Panc1 (cell line): ENCODE measurements at regions not wholly inside any gene's neighbourhood (a gene's known extent, or its start where the extent isn't known, plus 50 kb on each side); places are given as distances from the start of the nearest gene placed in this dataset.

Source experiments
- ATAC-seq: fragments of 200-7000 bp; cut with Tn5 transposase; 2 replicates; pipeline ENCODE4 v1.9.1; 2020; ENCODE audit warnings: mild to moderate bottlenecking, moderate library complexity
- BruUV-seq: library from RNA; stranded (reverse); fragments of 400-500 nt; replicated peaks from 2 replicates; lab custom pipeline; 2021; lab: Mats Ljungman, UMichigan
- CTCF ChIA-PET: fragments of 300-600 bp; sonication (Branson Sonifier 250); formaldehyde crosslinking; loops from one replicate; lab custom pipeline; 2022; ENCODE audit warnings: antibody characterized with exemption; lab: Charles Lee
- POLR2A ChIA-PET: fragments of 300-600 bp; sonication (Branson Sonifier 250); formaldehyde crosslinking; loops from one replicate; lab custom pipeline; 2022; ENCODE audit warnings: antibody characterized with exemption; lab: Charles Lee
- DNase-seq: peaks from one replicate; pipeline ENCODE4 v3.0.0-alpha.2; 2010; ENCODE audit warnings: low read depth, low spot score
- H3K27ac ChIP-seq: 2 replicates; pipeline ENCODE4 v1.5.1; 2011; ENCODE audit warnings: mild to moderate bottlenecking, low read length, inconsistent platforms
- H3K27me3 ChIP-seq: fragments of 200-500 bp; sonication (Bioruptor generic); 2 replicates; pipeline ENCODE4 v1.6.0; 2014; ENCODE audit warnings: low read length, inconsistent platforms; ENCODE audit not compliant: control insufficient read depth, insufficient read depth
- H3K36me3 ChIP-seq: fragments of 200-500 bp; sonication (Bioruptor generic); 2 replicates; pipeline ENCODE4 v1.5.1; 2014; ENCODE audit warnings: inconsistent platforms, mild to moderate bottlenecking, low read length, moderate library complexity; ENCODE audit not compliant: control insufficient read depth, insufficient read depth
- H3K4me1 ChIP-seq: 2 replicates; pipeline ENCODE4 v1.5.1; 2011; ENCODE audit warnings: inconsistent platforms, mild to moderate bottlenecking, low read length, moderate library complexity; ENCODE audit not compliant: control insufficient read depth, insufficient read depth
- H3K4me3 ChIP-seq, 2 experiments: 2 replicates each; pipeline ENCODE4 v1.5.1; 2011 to 2012; ENCODE audit warnings: low read depth in 2 of 2, low read length in 2 of 2, mild to moderate bottlenecking in 2 of 2, inconsistent platforms in 1 of 2, moderate library complexity in 1 of 2
- H3K9me3 ChIP-seq: fragments of 200-500 bp; sonication (Bioruptor generic); 2 replicates; pipeline ENCODE4 v1.5.1; 2014; ENCODE audit warnings: low read depth, mild to moderate bottlenecking, inconsistent platforms, low read length, moderate library complexity; ENCODE audit not compliant: control insufficient read depth, insufficient read depth
- CTCF ChIP-seq: fragments of 450-650 bp; IDR thresholded peaks from 2 replicates; pipeline ENCODE4 v1.5.1; 2017; ENCODE audit warnings: mild to moderate bottlenecking
- POLR2AphosphoS5 ChIP-seq: IDR thresholded peaks from 2 replicates; pipeline ENCODE4 v1.6.1; 2012; ENCODE audit warnings: mild to moderate bottlenecking, low read depth, low read length, moderate library complexity
- REST ChIP-seq, 2 experiments: IDR thresholded peaks; 2 replicates each; pipeline ENCODE4 v1.6.1; 2011 to 2012; ENCODE audit warnings: low read depth in 2 of 2, control low read depth in 1 of 2, low read length in 1 of 2, mild to moderate bottlenecking in 1 of 2, moderate library complexity in 1 of 2; ENCODE audit not compliant: insufficient read depth in 1 of 2
- SIN3A ChIP-seq: IDR thresholded peaks from 2 replicates; pipeline ENCODE4 v1.6.1; 2012; ENCODE audit warnings: low read depth, mild to moderate bottlenecking, low read length, moderate library complexity, borderline replicate concordance; ENCODE audit not compliant: insufficient read depth
- TCF7L2 ChIP-seq: IDR thresholded peaks from 2 replicates; pipeline ENCODE4 v1.6.1; 2011; ENCODE audit warnings: mild to moderate bottlenecking, low read depth, low read length, inconsistent platforms
- in situ Hi-C: cut with HindIII; loops from 2 replicates; pipeline ENCODE4 v1.10.0; 2016; ENCODE audit warnings: low sequenced_read_pairs, low pct_unique_long_range_greater_than_20kb
- intact Hi-C: fragments of 100-400 bp; cut with micrococcal nuclease; formaldehyde crosslinking; loops from one replicate; pipeline ENCODE4 v1.10.0; 2022; ENCODE audit not compliant: unreplicated experiment

- POLR2A ChIA-PET: no interaction called here
- BruUV-seq: no TSS peak
These were observed 87.6 kb downstream of the SLC24A2 start for GRCh38 chr9:19701274-19701673.

GRCh38 chr9:19700699-19701098, 88.1 kb downstream of the SLC24A2 start:
- intact Hi-C loops (no loop called here), in situ Hi-C loops (no loop called here)
- H3K4me1 ChIP-seq: no peaks in the 10 kb centered on the region
- H3K27ac ChIP-seq: no peak overlapping the region
- DNase-seq (no peak), ATAC-seq (no peak)
- no peaks in the 10 kb centered on the region for H3K36me3 ChIP-seq
- no peak for TF ChIP-seq CTCF
- no peak for TF ChIP-seq REST (IDR thresholded peaks at IDR 0.05; ENCODE audit: insufficient read depth in 1 of 2, low read depth in 2 of 2, low read length in 1 of 2)
- TF ChIP-seq POLR2AphosphoS5: no peak
- no peak for TF ChIP-seq SIN3A
- TF ChIP-seq TCF7L2: no peak
- H3K9me3 ChIP-seq: no peaks in the 10 kb centered on the region
- ChIA-PET POLR2A (no interaction called here), CTCF (no interaction called here)
- no peaks in the 10 kb centered on the region for H3K27me3 ChIP-seq
- no TSS peak for BruUV-seq
- H3K4me3 ChIP-seq: no peak overlapping the region

More at GRCh38 chr9:19701274-19701673, 87.6 kb downstream of the SLC24A2 start:
- Histone ChIP-seq H3K36me3 (no peaks in the 10 kb centered on the region), H3K9me3 (no peaks in the 10 kb centered on the region), H3K27ac (no peak overlapping the region), H3K4me1 (no peaks in the 10 kb centered on the region), H3K4me3 (no peak overlapping the region), H3K27me3 (no peaks in the 10 kb centered on the region)
- no peak for DNase-seq
- in situ Hi-C loops: no loop called here
- ATAC-seq: no peak
- TF ChIP-seq TCF7L2 (no peak), REST (IDR thresholded peaks at IDR 0.05; ENCODE audit: insufficient read depth in 1 of 2, low read depth in 2 of 2, low read length in 1 of 2) (no peak), CTCF (no peak), POLR2AphosphoS5 (no peak), SIN3A (no peak)
- CTCF ChIA-PET: no interaction called here
- intact Hi-C loops: no loop called here
